ENCODE measurements at regions not wholly inside any gene's neighbourhood (a gene's known extent, or its start where the extent isn't known, plus 50 kb on each side); places are given as distances from the start of the nearest gene placed in this dataset.

- DNase-seq = no peak
Measured at GRCh38 chr2:118168615-118169014, 80.3 kb downstream of the INSIG2 start.

- DNase-seq = no peak
Measured at GRCh38 chr2:118167026-118167425, 78.8 kb downstream of the INSIG2 start.

DNA sequence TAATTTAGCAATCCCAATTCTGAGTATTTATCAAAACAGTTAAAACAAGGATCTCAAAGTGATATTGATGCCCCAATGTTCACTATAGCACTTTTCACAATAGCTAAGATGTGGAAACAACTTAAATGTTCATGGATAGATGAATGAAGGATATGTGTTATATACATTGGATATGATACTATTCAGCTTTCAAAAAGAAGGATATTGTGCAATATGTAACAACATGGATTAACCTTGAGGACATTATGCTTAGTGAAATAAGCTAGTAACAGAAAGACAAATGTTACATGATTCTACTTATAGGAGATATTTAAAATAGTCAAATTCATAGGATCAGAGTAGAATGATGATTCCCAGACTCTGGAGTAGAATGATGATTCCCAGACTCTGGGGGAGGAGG, 78.0 kb downstream of the INSIG2 start:
- DNase-seq = no peak

DNA sequence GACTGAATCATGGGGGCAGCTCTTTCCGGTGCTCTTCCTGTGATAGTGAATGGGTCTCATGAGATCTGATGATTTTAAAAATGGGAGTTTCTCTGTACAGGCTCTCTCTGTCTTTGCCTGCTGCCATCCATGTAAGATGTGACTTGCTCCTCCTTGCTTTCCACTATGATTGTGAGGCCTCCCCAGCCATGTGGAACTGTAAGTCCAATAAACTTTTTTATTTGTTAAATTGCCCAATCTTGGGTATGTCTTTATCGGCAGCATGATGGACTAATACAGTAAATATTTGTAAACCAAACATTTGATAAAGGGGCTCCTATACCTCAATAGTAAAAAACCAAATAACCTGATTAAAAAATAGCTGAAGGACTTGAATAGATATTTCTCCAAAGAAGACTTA, 77.3 kb downstream of the INSIG2 start:
- DNase-seq = no peak
